ENCODE measurements at regions not wholly inside any gene's neighbourhood (a gene's known extent, or its start where the extent isn't known, plus 50 kb on each side); places are given as distances from the start of the nearest gene placed in this dataset.

DNA sequence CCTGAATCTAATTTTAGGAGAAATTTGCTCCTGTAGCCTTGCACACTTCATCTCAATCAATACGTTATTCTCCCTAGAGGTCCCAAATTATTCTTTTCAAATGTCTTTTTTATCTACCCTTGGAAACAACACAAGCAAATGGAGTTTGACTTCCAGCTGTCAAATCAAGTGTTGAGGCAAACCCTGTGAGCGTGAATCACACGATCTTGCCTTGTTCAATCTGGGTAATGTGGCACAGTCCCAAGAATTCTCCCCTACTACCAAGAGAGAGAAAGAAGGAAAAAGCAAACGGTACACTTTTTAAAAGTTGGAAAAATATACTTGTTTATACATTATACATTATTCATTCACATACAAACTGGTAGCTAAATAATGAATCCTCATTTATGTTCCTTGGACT is 2035.3 kb upstream of the CELF4 start:
- Histone ChIP-seq H2AFZ (ENCODE audit: low read length) (no peak overlapping the region), H3K27ac (ENCODE audit: low read depth, low read length, poor library complexity, severe bottlenecking) (no peak overlapping the region), H4K20me1 (ENCODE audit: insufficient read depth, low read length) (no peaks in the 10 kb centered on the region), H3K4me2 (ENCODE audit: low read length) (no peak overlapping the region), H3K36me3 (ENCODE audit: insufficient read depth, low read length) (no peaks in the 10 kb centered on the region), H3K9me3 (ENCODE audit: low read length) (no peaks in the 10 kb centered on the region), H3K4me3 (ENCODE audit: low read depth, low read length, poor library complexity, severe bottlenecking) (no peak overlapping the region), H3K9me2 (ENCODE audit: low read depth, low read length) (no peaks in the 10 kb centered on the region), H3K4me1 (ENCODE audit: insufficient read depth, low read length, severe bottlenecking) (no peaks in the 10 kb centered on the region), H3F3A (ENCODE audit: insufficient read depth, low read length) (no peaks in the 10 kb centered on the region), H3K27me3 (ENCODE audit: insufficient read depth, low read length) (no peaks in the 10 kb centered on the region), H3K9ac (ENCODE audit: low read length) (no peak overlapping the region), H3K79me2 (ENCODE audit: insufficient read depth, low read length) (no peaks in the 10 kb centered on the region)
- no peak for TF ChIP-seq EZH2 (IDR thresholded peaks at IDR 0.05; ENCODE audit: borderline replicate concordance, low read length)
- TF ChIP-seq, protein P1, sequence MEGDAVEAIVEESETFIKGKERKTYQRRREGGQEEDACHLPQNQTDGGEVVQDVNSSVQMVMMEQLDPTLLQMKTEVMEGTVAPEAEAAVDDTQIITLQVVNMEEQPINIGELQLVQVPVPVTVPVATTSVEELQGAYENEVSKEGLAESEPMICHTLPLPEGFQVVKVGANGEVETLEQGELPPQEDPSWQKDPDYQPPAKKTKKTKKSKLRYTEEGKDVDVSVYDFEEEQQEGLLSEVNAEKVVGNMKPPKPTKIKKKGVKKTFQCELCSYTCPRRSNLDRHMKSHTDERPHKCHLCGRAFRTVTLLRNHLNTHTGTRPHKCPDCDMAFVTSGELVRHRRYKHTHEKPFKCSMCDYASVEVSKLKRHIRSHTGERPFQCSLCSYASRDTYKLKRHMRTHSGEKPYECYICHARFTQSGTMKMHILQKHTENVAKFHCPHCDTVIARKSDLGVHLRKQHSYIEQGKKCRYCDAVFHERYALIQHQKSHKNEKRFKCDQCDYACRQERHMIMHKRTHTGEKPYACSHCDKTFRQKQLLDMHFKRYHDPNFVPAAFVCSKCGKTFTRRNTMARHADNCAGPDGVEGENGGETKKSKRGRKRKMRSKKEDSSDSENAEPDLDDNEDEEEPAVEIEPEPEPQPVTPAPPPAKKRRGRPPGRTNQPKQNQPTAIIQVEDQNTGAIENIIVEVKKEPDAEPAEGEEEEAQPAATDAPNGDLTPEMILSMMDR (IDR thresholded peaks at IDR 0.05; ENCODE audit: low read length), result no peak

- Histone ChIP-seq H3K27me3 (ENCODE audit: insufficient read depth, low read length) (no peaks in the 10 kb centered on the region), H3K79me2 (ENCODE audit: insufficient read depth, low read length) (no peaks in the 10 kb centered on the region), H3K9me2 (ENCODE audit: low read depth, low read length) (no peaks in the 10 kb centered on the region), H3K4me3 (ENCODE audit: low read depth, low read length, poor library complexity, severe bottlenecking) (no peak overlapping the region), H3F3A (ENCODE audit: insufficient read depth, low read length) (no peaks in the 10 kb centered on the region), H2AFZ (ENCODE audit: low read length) (no peak overlapping the region), H3K9me3 (ENCODE audit: low read length) (no peaks in the 10 kb centered on the region), H3K9ac (ENCODE audit: low read length) (no peak overlapping the region), H3K4me2 (ENCODE audit: low read length) (no peak overlapping the region), H3K36me3 (ENCODE audit: insufficient read depth, low read length) (no peaks in the 10 kb centered on the region), H3K27ac (ENCODE audit: low read depth, low read length, poor library complexity, severe bottlenecking) (no peak overlapping the region), H3K4me1 (ENCODE audit: insufficient read depth, low read length, severe bottlenecking) (no peaks in the 10 kb centered on the region), H4K20me1 (ENCODE audit: insufficient read depth, low read length) (no peaks in the 10 kb centered on the region)
- no peak for TF ChIP-seq EZH2 (IDR thresholded peaks at IDR 0.05; ENCODE audit: borderline replicate concordance, low read length)
- TF ChIP-seq, protein P1 (IDR thresholded peaks at IDR 0.05; ENCODE audit: low read length), result no peak
These were observed 2033.7 kb upstream of the CELF4 start for GRCh38 chr18:39599251-39599650.

- Histone ChIP-seq H3K4me1 (ENCODE audit: insufficient read depth, low read length, severe bottlenecking) (no peaks in the 10 kb centered on the region), H3K79me2 (ENCODE audit: insufficient read depth, low read length) (no peaks in the 10 kb centered on the region), H4K20me1 (ENCODE audit: insufficient read depth, low read length) (no peaks in the 10 kb centered on the region), H3K27ac (ENCODE audit: low read depth, low read length, poor library complexity, severe bottlenecking) (no peak overlapping the region), H3K9me2 (ENCODE audit: low read depth, low read length) (no peaks in the 10 kb centered on the region), H3K4me3 (ENCODE audit: low read depth, low read length, poor library complexity, severe bottlenecking) (no peak overlapping the region), H3K4me2 (ENCODE audit: low read length) (no peak overlapping the region), H3K27me3 (ENCODE audit: insufficient read depth, low read length) (no peaks in the 10 kb centered on the region), H3K9ac (ENCODE audit: low read length) (no peak overlapping the region), H3K36me3 (ENCODE audit: insufficient read depth, low read length) (no peaks in the 10 kb centered on the region), H3K9me3 (ENCODE audit: low read length) (no peaks in the 10 kb centered on the region), H3F3A (ENCODE audit: insufficient read depth, low read length) (no peaks in the 10 kb centered on the region), H2AFZ (ENCODE audit: low read length) (no peak overlapping the region)
- TF ChIP-seq EZH2 (IDR thresholded peaks at IDR 0.05; ENCODE audit: borderline replicate concordance, low read length), result no peak
- TF ChIP-seq, protein P1 (IDR thresholded peaks at IDR 0.05; ENCODE audit: low read length), result no peak
These were observed 2031.3 kb upstream of the CELF4 start for GRCh38 chr18:39596891-39597290.
